Neural progenitor cell (in vitro differentiated cells): ENCODE measurements at regions not wholly inside any gene's neighbourhood (a gene's known extent, or its start where the extent isn't known, plus 50 kb on each side); places are given as distances from the start of the nearest gene placed in this dataset.

ENCODE experiments used
- DNase-seq: peaks from one replicate; pipeline ENCODE4 v3.0.0-alpha.2; 2016; ENCODE audit warnings: low spot score
- H2AFZ ChIP-seq: fragments of 200-600 bp; sonication (generic); replicated peaks from 2 replicates; pipeline ENCODE4 v1.6.1; 2016; ENCODE audit warnings: antibody characterized with exemption
- H3F3A ChIP-seq: fragments of 200-600 bp; sonication (generic); 2 replicates; pipeline ENCODE4 v1.6.1; 2016; ENCODE audit warnings: antibody characterized with exemption, low read depth
- H3K27ac ChIP-seq: fragments of 200-600 bp; sonication (generic); 2 replicates; pipeline ENCODE4 v1.5.1; 2016; ENCODE audit warnings: mild to moderate bottlenecking
- H3K27me3 ChIP-seq: fragments of 200-600 bp; sonication (generic); 2 replicates; pipeline ENCODE4 v1.6.1; 2016; ENCODE audit warnings: mild to moderate bottlenecking, moderate library complexity
- H3K36me3 ChIP-seq: fragments of 200-600 bp; sonication (generic); 2 replicates; pipeline ENCODE4 v1.5.1; 2016
- H3K4me1 ChIP-seq: fragments of 200-600 bp; sonication (generic); 2 replicates; pipeline ENCODE4 v1.6.1; 2016; ENCODE audit warnings: mixed run types
- H3K4me2 ChIP-seq: fragments of 200-600 bp; sonication (generic); 2 replicates; pipeline ENCODE4 v1.6.1; 2016
- H3K4me3 ChIP-seq: fragments of 200-600 bp; sonication (generic); 2 replicates; pipeline ENCODE4 v1.5.1; 2016
- H3K79me2 ChIP-seq: fragments of 200-600 bp; sonication (generic); 2 replicates; pipeline ENCODE4 v1.6.1; 2016; ENCODE audit warnings: low read depth
- H3K9ac ChIP-seq: fragments of 200-600 bp; sonication (generic); 2 replicates; pipeline ENCODE4 v1.6.1; 2016
- H3K9me3 ChIP-seq: fragments of 200-600 bp; sonication (generic); 2 replicates; pipeline ENCODE4 v1.5.1; 2016; ENCODE audit warnings: low read depth
- H4K20me1 ChIP-seq: fragments of 200-600 bp; sonication (generic); 2 replicates; pipeline ENCODE4 v1.6.1; 2016; ENCODE audit warnings: low read depth
- H3K27ac Mint-ChIP-seq: 3 replicates; pipeline ENCODE4 v1.8.0; 2021; ENCODE audit warnings: mixed read lengths
- H3K27me3 Mint-ChIP-seq: 2 replicates; pipeline ENCODE4 v1.8.0; 2022; ENCODE audit warnings: low read depth, mild to moderate bottlenecking, inconsistent platforms, moderate library complexity, mixed read lengths; ENCODE audit not compliant: insufficient read depth
- H3K36me3 Mint-ChIP-seq: 3 replicates; pipeline ENCODE4 v1.8.0; 2021; ENCODE audit warnings: mixed read lengths
- H3K4me1 Mint-ChIP-seq: 3 replicates; pipeline ENCODE4 v1.8.0; 2021; ENCODE audit warnings: mixed read lengths
- H3K4me3 Mint-ChIP-seq: 3 replicates; pipeline ENCODE4 v1.8.0; 2021; ENCODE audit warnings: mild to moderate bottlenecking, moderate library complexity, mixed read lengths
- H3K9me3 Mint-ChIP-seq: 3 replicates; pipeline ENCODE4 v1.8.0; 2020; ENCODE audit warnings: mixed read lengths
- CTCF ChIP-seq: fragments of 200-600 bp; sonication (generic); IDR thresholded peaks from 2 replicates; pipeline ENCODE4 v1.5.1; 2017; ENCODE audit warnings: antibody characterized with exemption, mild to moderate bottlenecking
- EZH2 ChIP-seq: fragments of 200-600 bp; sonication (generic); IDR thresholded peaks from 2 replicates; pipeline ENCODE4 v1.6.1; 2017; ENCODE audit warnings: antibody characterized with exemption, mild to moderate bottlenecking, moderate library complexity
- EZH2phosphoT487 ChIP-seq: fragments of 200-600 bp; sonication (generic); IDR thresholded peaks from 2 replicates; pipeline ENCODE4 v1.6.1; 2017; ENCODE audit warnings: antibody characterized with exemption

DNA sequence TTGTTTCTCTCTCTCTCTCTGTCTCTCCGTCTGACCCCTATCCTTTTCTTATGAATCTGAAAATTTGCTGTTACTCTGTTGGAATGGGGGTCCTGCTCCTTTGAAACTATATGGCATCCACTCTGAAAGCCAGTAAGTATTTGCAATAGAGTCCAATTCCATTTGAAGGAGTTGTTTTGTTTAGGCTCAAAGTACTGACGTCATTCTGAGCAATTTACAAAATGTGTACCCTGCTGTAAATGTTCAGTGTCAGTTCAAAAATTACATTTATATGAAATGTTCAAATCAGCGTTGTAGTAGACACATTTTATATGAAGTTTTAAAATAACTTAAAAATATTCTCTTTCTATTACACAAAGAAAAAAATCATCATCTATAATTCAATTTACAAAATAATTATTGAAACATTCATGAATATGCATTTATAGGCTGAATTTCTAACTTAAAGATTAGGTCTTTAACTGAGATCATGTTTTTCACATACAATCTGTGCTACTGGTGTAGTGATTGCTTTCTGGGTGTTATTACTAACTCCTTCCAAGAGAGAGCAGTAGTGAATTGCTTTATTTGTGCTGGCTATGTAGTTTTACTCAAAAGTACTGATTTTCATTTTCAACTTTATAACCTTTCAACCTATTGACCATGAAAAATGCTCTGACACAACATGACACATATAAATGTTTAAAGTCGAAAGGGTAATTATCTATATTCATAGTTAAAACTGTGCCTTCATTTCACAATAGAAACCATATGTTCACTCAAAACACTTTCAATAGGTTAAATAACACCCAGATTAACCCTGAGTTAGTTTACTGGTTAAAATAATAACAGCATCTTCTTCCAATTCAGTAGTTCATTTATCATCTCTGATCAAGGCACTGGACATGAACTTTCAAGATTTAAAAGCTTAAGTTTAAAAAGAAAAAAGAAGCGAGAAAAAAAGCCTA lies 253.1 kb upstream of the ADGRL4 start:
- Histone ChIP-seq H3K4me1 (peaks cover 17% of the 10 kb centered on the region), H3K27me3 (peaks cover 4% of the 10 kb centered on the region), H3K27ac (no peak overlapping the region), H2AFZ (no peak overlapping the region), H3K4me2 (no peak overlapping the region), H3K79me2 (no peaks in the 10 kb centered on the region), H3K4me3 (no peak overlapping the region), H3K9ac (no peak overlapping the region), H3K9me3 (no peaks in the 10 kb centered on the region), H4K20me1 (no peaks in the 10 kb centered on the region), H3F3A (peaks cover 7% of the 10 kb centered on the region), H3K36me3 (no peaks in the 10 kb centered on the region)
- Mint-ChIP-seq H3K36me3 (no peaks in the 10 kb centered on the region), H3K4me3 (no peak overlapping the region), H3K9me3 (no peaks in the 10 kb centered on the region), H3K4me1 (peaks cover 10% of the 10 kb centered on the region), H3K27ac (no peak overlapping the region), H3K27me3 (no peaks in the 10 kb centered on the region)
- peak; percentile 27 for DNase-seq
- TF ChIP-seq EZH2phosphoT487 (no peak), CTCF (peak; percentile 71), EZH2 (no peak)

- H3K4me3 Mint-ChIP-seq: no peak overlapping the region
- no peaks in the 10 kb centered on the region for H3K27me3 Mint-ChIP-seq
- H4K20me1 ChIP-seq: no peaks in the 10 kb centered on the region
- no peaks in the 10 kb centered on the region for H3K4me1 ChIP-seq
- H3K9me3 ChIP-seq: no peaks in the 10 kb centered on the region
- H3K4me2 ChIP-seq: no peak overlapping the region
- H2AFZ ChIP-seq: no peak overlapping the region
- H3K27me3 ChIP-seq: no peaks in the 10 kb centered on the region
- H3K36me3 ChIP-seq: no peaks in the 10 kb centered on the region
- no peak overlapping the region for H3K27ac ChIP-seq
- H3K27ac Mint-ChIP-seq: no peak overlapping the region
- no peaks in the 10 kb centered on the region for H3K36me3 Mint-ChIP-seq
- no peaks in the 10 kb centered on the region for H3K4me1 Mint-ChIP-seq
- no peak overlapping the region for H3K4me3 ChIP-seq
- no peak overlapping the region for H3K9ac ChIP-seq
- H3K9me3 Mint-ChIP-seq: no peaks in the 10 kb centered on the region
- DNase-seq: no peak
- TF ChIP-seq EZH2phosphoT487: no peak
- TF ChIP-seq CTCF: no peak
- H3K79me2 ChIP-seq: no peaks in the 10 kb centered on the region
- H3F3A ChIP-seq: no peaks in the 10 kb centered on the region
Observed at GRCh38 chr1:79255421-79255820, 248.9 kb upstream of the ADGRL4 start.

GRCh38 chr1:79252598-79252997 lies 246.1 kb upstream of the ADGRL4 start:
- Histone ChIP-seq H3K27me3 (no peaks in the 10 kb centered on the region), H3K4me1 (no peaks in the 10 kb centered on the region)

More at GRCh38 chr1:79252598-79252997, 246.1 kb upstream of the ADGRL4 start:
- Histone ChIP-seq H3K36me3 (no peaks in the 10 kb centered on the region), H4K20me1 (no peaks in the 10 kb centered on the region), H3K79me2 (no peaks in the 10 kb centered on the region), H3K4me2 (no peak overlapping the region), H2AFZ (no peak overlapping the region), H3K9me3 (no peaks in the 10 kb centered on the region), H3F3A (no peaks in the 10 kb centered on the region), H3K4me3 (no peak overlapping the region), H3K9ac (no peak overlapping the region), H3K27ac (no peak overlapping the region)
- Mint-ChIP-seq H3K4me1 (no peaks in the 10 kb centered on the region), H3K4me3 (no peak overlapping the region), H3K9me3 (no peaks in the 10 kb centered on the region), H3K27me3 (no peaks in the 10 kb centered on the region), H3K36me3 (no peaks in the 10 kb centered on the region), H3K27ac (no peak overlapping the region)
- DNase-seq: no peak
- TF ChIP-seq EZH2phosphoT487: no peak
- TF ChIP-seq CTCF: no peak
- no peak for TF ChIP-seq EZH2
